ENCODE measurements at regions not wholly inside any gene's neighbourhood (a gene's known extent, or its start where the extent isn't known, plus 50 kb on each side); places are given as distances from the start of the nearest gene placed in this dataset.
"Not testable (repeated sequence)": the region's sequence is repeated elsewhere in the genome, so short reads cannot be mapped to it uniquely, and the experiment has no call there.

DNA sequence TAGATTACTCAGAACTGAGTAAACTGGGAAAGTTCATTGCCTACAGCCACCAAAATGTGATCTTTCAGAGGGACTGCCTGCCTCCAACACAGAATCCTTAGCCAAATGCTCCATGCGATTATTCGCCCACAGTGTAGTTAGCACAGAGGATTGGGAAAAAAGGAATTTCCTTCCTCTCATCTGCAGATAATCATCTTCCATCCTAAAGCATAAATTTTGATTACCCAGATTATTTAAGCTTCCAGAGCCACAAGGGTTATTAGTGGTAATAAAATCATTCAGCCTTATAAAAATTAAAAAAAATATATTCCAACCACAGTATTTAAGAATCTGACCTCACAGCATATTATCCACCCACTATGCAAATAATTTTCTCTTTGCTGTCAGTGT is 285.3 kb upstream of the GRAMD2B start:
- no peak for DNase-seq (ENCODE audit: low spot score)

- no peak for DNase-seq (ENCODE audit: low spot score)
These were observed 284.8 kb upstream of the GRAMD2B start for GRCh38 chr5:126138281-126138931.

GRCh38 chr5:126139086-126139485 is 284.1 kb upstream of the GRAMD2B start:
- no peak for DNase-seq (ENCODE audit: low spot score)

- DNase-seq (ENCODE audit: low spot score) = no peak
These were observed 283.4 kb upstream of the GRAMD2B start for GRCh38 chr5:126139773-126140172.

DNA sequence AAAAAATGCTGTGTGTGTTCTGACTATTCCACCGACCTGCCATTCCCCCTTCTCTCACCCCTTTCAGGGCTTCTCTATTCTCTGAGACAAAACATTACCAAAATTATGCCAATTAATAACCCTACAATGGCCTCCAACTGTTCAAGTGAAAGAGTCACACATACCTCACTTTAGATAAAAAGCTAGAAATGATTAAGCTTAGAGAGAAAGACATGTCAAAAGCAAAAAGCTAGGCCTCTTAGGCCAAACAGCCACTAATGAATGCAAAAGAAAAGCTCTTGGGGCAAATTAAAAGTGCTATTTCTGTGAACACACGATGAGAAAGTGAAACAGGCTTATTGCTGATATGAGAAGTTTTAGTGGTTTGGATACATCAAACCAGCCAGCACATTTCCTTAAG is 279.6 kb upstream of the GRAMD2B start:
- DNase-seq (ENCODE audit: low spot score) = no peak

- not testable (repeated sequence) for DNase-seq (ENCODE audit: low spot score)
These were observed 272.9 kb upstream of the GRAMD2B start for GRCh38 chr5:126150319-126150718.

- DNase-seq (ENCODE audit: low spot score) = not testable (repeated sequence)
These were observed 267.9 kb upstream of the GRAMD2B start for GRCh38 chr5:126155298-126155697.

DNA sequence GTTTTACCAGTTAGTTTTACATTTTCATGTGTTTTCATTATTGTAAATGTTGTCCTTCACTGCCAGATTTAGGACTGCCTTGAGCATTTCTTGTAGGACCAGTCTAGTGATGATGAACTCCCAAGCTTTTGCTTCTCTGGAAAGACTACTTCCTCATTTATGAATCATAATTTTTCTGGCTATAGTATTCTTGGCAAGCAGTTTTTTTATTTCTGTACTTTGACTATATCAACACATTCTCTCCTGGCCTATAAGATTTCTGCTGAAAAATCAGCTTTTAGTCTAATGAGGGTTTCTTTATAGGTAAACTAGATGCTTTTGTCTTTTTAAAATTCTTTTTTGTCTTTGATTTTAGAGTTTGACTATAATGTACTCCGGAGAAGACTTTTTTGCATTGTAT is 256.8 kb upstream of the GRAMD2B start:
- DNase-seq (ENCODE audit: low spot score) = no peak

- no peak for DNase-seq (ENCODE audit: low spot score)
These were observed 254.4 kb upstream of the GRAMD2B start for GRCh38 chr5:126168785-126169184.

- no peak for DNase-seq (ENCODE audit: low spot score)
These were observed 251.3 kb upstream of the GRAMD2B start for GRCh38 chr5:126171916-126172315.

GRCh38 chr5:126172812-126173211 is 250.4 kb upstream of the GRAMD2B start:
- DNase-seq (ENCODE audit: low spot score) = no peak

DNA sequence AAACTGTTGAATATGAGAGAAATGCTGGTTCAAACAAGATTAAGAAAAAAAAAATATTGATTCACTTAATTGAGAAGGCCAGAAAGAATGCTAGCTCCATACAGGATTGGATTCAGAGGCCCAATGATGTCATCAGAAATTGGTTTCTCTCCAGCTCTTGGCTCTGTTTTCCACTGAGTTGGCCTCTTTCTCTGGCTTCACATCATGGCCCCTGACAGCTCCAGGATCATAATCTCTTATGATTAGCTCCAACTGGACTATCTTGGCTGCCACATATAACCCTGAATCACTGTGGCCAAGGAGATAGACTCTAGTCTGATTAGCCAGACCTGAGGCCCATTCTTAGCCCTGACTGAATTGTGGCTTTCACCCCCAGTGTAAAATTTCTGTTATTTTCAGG is 244.7 kb upstream of the GRAMD2B start:
- DNase-seq (ENCODE audit: low spot score) = no peak

- no peak for DNase-seq (ENCODE audit: low spot score)
These were observed 240.1 kb upstream of the GRAMD2B start for GRCh38 chr5:126182971-126183695.

DNA sequence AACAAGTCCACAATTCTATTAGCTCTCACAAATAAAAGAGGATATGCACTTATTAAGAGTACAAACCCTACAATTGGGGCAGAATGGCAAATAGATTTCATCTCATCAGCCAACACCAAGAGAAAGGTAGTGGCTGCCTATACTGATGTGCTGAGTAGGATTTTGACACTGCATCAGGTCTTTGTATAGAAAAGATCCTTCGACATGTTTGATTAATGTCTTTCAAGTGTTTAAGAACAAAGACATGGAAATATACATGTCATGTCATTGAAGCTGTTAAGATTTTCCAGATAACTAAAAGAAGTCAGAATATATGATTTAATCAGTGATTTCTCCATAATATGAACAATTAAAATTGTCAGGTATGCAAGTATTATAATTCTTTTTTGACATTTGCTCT is 238.7 kb upstream of the GRAMD2B start:
- DNase-seq (ENCODE audit: low spot score) = no peak

- no peak for DNase-seq (ENCODE audit: low spot score)
These were observed 237.0 kb upstream of the GRAMD2B start for GRCh38 chr5:126186210-126186609.

DNA sequence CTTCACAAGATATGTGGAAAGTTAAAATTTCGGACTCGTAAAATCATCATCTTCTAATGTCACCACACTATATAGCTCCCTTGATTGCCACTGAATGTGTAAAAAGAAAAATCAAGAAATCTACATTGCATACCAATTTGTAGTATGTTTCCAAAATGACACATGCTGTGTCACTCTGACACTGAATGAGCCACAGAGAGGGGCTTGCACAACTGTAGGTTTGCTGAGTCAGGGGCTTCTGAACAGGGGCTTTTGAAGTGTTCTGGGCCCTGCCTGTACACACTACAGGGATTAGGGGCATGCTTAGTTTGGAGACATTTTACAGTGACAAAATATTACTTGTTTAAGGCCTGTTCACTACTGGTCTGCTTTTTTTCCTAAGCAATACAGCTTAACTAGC is 234.4 kb upstream of the GRAMD2B start:
- DNase-seq (ENCODE audit: low spot score) = no peak

DNA sequence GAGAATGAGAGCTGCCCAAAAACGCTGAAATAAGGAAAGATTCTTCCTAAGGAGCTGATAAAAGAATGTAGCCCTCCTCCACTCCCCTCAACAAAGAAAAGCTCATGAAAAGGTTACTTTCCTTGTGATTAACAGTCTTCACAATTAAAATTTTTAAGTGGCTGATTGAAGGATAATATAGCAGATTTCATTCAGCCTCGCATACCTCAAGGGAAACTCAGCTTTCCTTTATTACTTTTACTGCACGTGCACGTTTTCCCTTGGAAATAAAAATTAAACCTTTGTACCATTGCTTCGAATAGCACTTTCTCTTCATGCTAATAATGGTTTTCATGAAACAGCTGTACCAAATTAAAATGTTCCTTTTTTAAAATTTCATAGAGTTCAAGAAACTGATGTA is 234.0 kb upstream of the GRAMD2B start:
- no peak for DNase-seq (ENCODE audit: low spot score)

DNA sequence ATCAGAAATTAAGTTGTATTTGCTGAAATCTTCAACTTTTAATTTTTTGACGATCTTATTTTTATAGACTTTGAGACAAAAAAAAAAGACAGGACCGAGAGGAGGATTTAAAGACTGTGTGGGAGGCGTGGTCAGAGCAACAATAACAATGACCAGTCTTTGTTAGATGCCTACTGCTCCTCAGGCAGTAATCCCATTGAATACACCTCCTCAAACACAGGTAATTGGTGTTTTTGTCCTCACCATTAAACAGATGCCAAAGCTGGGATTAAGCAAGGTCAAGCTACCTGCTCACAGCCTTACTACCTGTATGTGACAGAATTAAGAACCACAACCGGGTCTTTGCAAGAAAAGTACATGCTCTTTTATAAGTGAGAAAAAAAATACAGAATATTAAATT is 233.3 kb upstream of the GRAMD2B start:
- DNase-seq (ENCODE audit: low spot score) = no peak

DNA sequence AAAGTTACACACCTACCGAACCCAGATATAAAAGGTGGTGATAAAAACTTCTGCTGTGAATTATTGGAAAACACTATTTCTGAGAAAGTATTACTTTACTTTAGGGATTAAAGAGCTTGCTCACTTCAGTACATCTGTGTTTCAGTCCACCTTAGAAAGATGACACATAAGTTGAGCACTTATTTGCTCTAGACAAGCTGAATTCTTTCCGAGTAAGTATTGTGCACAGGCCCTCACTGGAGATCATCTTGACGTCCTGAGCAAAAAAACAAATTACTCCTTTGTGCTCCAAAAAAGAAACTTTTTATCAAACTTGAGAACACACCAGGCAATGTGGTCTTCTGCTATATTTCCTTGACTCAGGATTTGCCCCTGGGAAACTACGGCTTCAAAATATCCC is 231.0 kb upstream of the GRAMD2B start:
- DNase-seq (ENCODE audit: low spot score) = no peak

DNA sequence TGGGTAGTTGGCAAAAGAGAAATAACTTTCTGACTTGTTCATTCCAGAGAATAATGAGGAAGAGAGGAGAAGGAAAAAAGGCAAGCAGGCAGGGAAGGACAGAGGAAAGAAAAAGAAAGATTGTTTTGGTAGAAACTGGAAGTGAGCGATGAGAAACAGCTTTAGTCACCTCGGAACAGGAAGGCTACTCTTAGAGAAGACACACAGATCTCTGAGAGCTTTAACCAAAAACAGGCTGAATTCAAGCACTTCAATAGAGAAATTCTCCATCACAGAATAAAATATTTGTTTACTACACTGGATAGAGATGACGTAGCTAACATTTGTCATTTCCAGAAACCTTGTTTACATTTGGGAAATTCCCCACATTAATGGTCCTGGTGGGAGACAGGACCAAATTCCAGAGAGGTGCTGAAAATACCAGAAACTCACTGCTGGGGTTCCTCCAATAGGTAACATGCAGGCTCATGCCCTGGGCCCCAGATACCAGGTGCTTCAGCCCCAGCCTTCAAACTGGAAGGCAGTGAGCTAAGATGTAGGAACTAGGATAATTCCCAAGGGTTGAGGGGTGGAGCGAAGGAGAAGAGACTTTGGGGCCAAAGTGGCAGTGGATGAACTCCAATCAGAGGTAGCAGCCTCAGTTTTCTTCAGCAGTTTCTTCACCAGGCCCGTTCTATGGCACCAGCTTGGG is 227.7 kb upstream of the GRAMD2B start:
- no peak for DNase-seq (ENCODE audit: low spot score)

GRCh38 chr5:126198531-126198930 is 224.7 kb upstream of the GRAMD2B start:
- DNase-seq (ENCODE audit: low spot score) = no peak

DNA sequence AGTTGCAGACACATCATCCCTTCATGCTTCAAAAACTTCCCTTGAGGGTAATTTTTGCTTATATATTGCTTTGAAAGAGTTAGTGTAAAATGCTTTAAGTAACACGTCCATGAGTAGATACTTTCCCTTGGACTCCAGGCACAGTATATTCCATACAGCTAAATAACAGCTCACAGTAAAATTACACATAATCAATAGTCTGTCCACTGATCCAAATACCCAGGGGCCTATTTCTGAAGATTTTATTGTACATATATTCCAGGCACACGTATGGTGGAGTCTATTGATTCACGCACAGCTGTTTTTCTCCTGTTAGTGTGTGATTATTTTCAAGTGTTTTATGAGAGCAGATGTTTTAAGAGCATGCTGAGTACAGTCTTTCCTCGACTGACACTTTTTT is 223.7 kb upstream of the GRAMD2B start:
- DNase-seq (ENCODE audit: low spot score) = no peak

DNA sequence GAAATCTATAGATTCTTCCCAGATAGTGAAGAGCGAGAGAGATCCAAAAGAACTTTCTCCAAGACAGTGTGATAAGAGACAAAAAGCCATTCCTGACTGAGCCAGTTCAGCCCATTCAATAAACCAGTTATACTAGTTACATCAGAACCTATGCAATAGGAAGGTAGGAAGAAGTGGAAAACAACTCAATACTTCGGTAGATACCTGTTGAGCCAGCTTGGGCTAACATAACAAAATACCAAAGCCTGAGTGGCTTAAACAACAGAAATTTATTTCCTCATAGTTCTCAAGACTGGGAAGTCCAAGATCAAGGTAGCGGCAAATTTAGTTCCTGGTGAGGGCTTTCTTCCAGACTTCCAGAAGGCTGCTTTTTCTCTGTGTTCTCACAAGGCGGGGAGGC is 214.5 kb upstream of the GRAMD2B start:
- DNase-seq (ENCODE audit: low spot score) = no peak

Data from H4 (cell line).